Epithelial cell of esophagus (primary cell): ENCODE measurements at regions not wholly inside any gene's neighbourhood (a gene's known extent, or its start where the extent isn't known, plus 50 kb on each side); places are given as distances from the start of the nearest gene placed in this dataset.
A peak's percentile ranks its signal among the peaks of the same experiment; 100 is the strongest.

Experiments used
- DNase-seq: peaks from one replicate; pipeline ENCODE4 v3.0.0; 2010; ENCODE audit warnings: low read depth
- H3K4me3 ChIP-seq: 2 replicates; pipeline ENCODE4 v1.5.1; 2011; ENCODE audit warnings: mild to moderate bottlenecking, low read length, control low read depth
- CTCF ChIP-seq: IDR thresholded peaks from 2 replicates; pipeline ENCODE4 v1.5.1; 2011; ENCODE audit warnings: low read depth, mild to moderate bottlenecking, low read length, control low read depth, inconsistent platforms; ENCODE audit not compliant: insufficient read depth; ENCODE audit errors: missing control alignments

- no peak for TF ChIP-seq CTCF
- no peak overlapping the region for H3K4me3 ChIP-seq
- no peak for DNase-seq
Measured at GRCh38 chr7:67805921-67806471, 809.4 kb downstream of the TYW1 start.

- no peak for TF ChIP-seq CTCF
- H3K4me3 ChIP-seq, result no peak overlapping the region
- DNase-seq, result no peak
Measured at GRCh38 chr7:67807826-67808225, 811.2 kb downstream of the TYW1 start.

GRCh38 chr7:67809586-67809985 lies 813.0 kb downstream of the TYW1 start:
- DNase-seq, result no peak
- TF ChIP-seq CTCF, result no peak
- H3K4me3 ChIP-seq, result no peak overlapping the region

GRCh38 chr7:67813621-67814292 lies 817.1 kb downstream of the TYW1 start:
- H3K4me3 ChIP-seq, result no peak overlapping the region
- no peak for DNase-seq
- no peak for TF ChIP-seq CTCF

GRCh38 chr7:67817481-67817880 lies 820.8 kb downstream of the TYW1 start:
- no peak for TF ChIP-seq CTCF
- DNase-seq, result no peak
- no peak overlapping the region for H3K4me3 ChIP-seq

- DNase-seq, result no peak
- H3K4me3 ChIP-seq, result no peak overlapping the region
- TF ChIP-seq CTCF, result no peak
Measured at GRCh38 chr7:67821116-67821515, 824.5 kb downstream of the TYW1 start.

GRCh38 chr7:67823345-67823744 lies 826.7 kb downstream of the TYW1 start:
- no peak for TF ChIP-seq CTCF
- DNase-seq, result peak; percentile 7
- no peak overlapping the region for H3K4me3 ChIP-seq
